GM18508 (cell line): ENCODE measurements at regions not wholly inside any gene's neighbourhood (a gene's known extent, or its start where the extent isn't known, plus 50 kb on each side); places are given as distances from the start of the nearest gene placed in this dataset.
"Not testable (repeated sequence)": the region's sequence is repeated elsewhere in the genome, so short reads cannot be mapped to it uniquely, and the experiment has no call there.

Source experiments
- ATAC-seq: cut with Tn5 transposase; IDR thresholded peaks from one replicate; pipeline ENCODE4 v1.9.1; 2021; ENCODE audit warnings: moderate number of reproducible peaks; ENCODE audit not compliant: insufficient read depth, unreplicated experiment

GRCh38 chr3:72276806-72277205 lies 491.9 kb upstream of the PROK2 start:
- no peak for ATAC-seq

GRCh38 chr3:72275331-72275751 lies 490.4 kb upstream of the PROK2 start:
- ATAC-seq: no peak

- no peak for ATAC-seq
Observed at GRCh38 chr3:72274493-72275330, 489.8 kb upstream of the PROK2 start.

GRCh38 chr3:72273615-72274014 lies 488.7 kb upstream of the PROK2 start:
- ATAC-seq: no peak

GRCh38 chr3:72272356-72272755 lies 487.4 kb upstream of the PROK2 start:
- no peak for ATAC-seq

- no peak for ATAC-seq
Observed at GRCh38 chr3:72271923-72272322, 487.0 kb upstream of the PROK2 start.

- ATAC-seq: no peak
Observed at GRCh38 chr3:72271216-72271615, 486.3 kb upstream of the PROK2 start.

GRCh38 chr3:72270730-72271129 lies 485.8 kb upstream of the PROK2 start:
- no peak for ATAC-seq

GRCh38 chr3:72270072-72270681 lies 485.2 kb upstream of the PROK2 start:
- ATAC-seq: no peak

GRCh38 chr3:72269475-72269874 lies 484.5 kb upstream of the PROK2 start:
- ATAC-seq: no peak

GRCh38 chr3:72266921-72267524 lies 482.1 kb upstream of the PROK2 start:
- ATAC-seq: not testable (repeated sequence)

GRCh38 chr3:72266016-72266370 lies 481.0 kb upstream of the PROK2 start:
- ATAC-seq: no peak

GRCh38 chr3:72265256-72266015 lies 480.5 kb upstream of the PROK2 start:
- no peak for ATAC-seq

- ATAC-seq: no peak
Observed at GRCh38 chr3:72263223-72263990, 478.5 kb upstream of the PROK2 start.

- ATAC-seq: no peak
Observed at GRCh38 chr3:72262736-72263135, 477.8 kb upstream of the PROK2 start.

GRCh38 chr3:72261566-72262564 lies 476.9 kb upstream of the PROK2 start:
- ATAC-seq: no peak

GRCh38 chr3:72260588-72260910 lies 475.6 kb upstream of the PROK2 start:
- ATAC-seq: no peak

- ATAC-seq: no peak
Observed at GRCh38 chr3:72259755-72260587, 475.0 kb upstream of the PROK2 start.
